Vagina (tissue), 2 donors: ENCODE measurements at regions not wholly inside any gene's neighbourhood (a gene's known extent, or its start where the extent isn't known, plus 50 kb on each side); places are given as distances from the start of the nearest gene placed in this dataset.

ENCODE experiments used
- DNase-seq, 2 donors: peaks; one replicate each; pipeline ENCODE4 v3.0.0-alpha.2; 2017; ENCODE audit errors: extremely low spot score in 2 of 2
- H3K27ac ChIP-seq: fragments of 200-600 bp; sonication (generic); one replicate; pipeline ENCODE4 v1.5.1; 2019
- H3K27me3 ChIP-seq: fragments of 200-600 bp; sonication (generic); one replicate; pipeline ENCODE4 v1.5.1; 2019
- H3K36me3 ChIP-seq, 2 donors: fragments of 200-600 bp; sonication (generic); one replicate each; pipeline ENCODE4 v1.5.1; 2017 to 2019
- H3K4me1 ChIP-seq: fragments of 200-600 bp; sonication (generic); one replicate; pipeline ENCODE4 v1.5.1; 2019
- H3K4me3 ChIP-seq, 2 donors: fragments of 200-600 bp; sonication (generic); 1 replicate in 1 of 2; 2 replicates in 1 of 2; pipeline ENCODE4 v1.5.1; 2016 to 2019
- H3K9me3 ChIP-seq: fragments of 200-600 bp; sonication (generic); one replicate; pipeline ENCODE4 v1.5.1; 2019
- POLR2A ChIP-seq, 2 donors: fragments of 450-650 bp; IDR thresholded peaks; one replicate each; pipeline ENCODE4 v1.6.1; 2017; ENCODE audit warnings: antibody characterized with exemption in 2 of 2, mild to moderate bottlenecking in 2 of 2, moderate library complexity in 2 of 2
- POLR2AphosphoS5 ChIP-seq, 2 donors: sonication (generic); formaldehyde crosslinking; IDR thresholded peaks; one replicate each; pipeline ENCODE4 v1.9.0; 2017; ENCODE audit warnings: antibody characterized with exemption in 2 of 2, mild to moderate bottlenecking in 2 of 2, low read depth in 1 of 2; ENCODE audit not compliant: insufficient read depth in 1 of 2
- intact Hi-C: fragments of 100-400 bp; cut with DNase I; formaldehyde crosslinking; loops from one replicate; pipeline ENCODE4 v1.15.1; 2023
- TF ChIP-seq, protein P1 (sequence below), 3 experiments: fragments of 450-650 bp in 2 of 3; fragments of 200-600 bp in 1 of 3; sonication (generic) in 1 of 3; IDR thresholded peaks; one replicate each; pipeline ENCODE4 v1.5.1; 2017 to 2019; ENCODE audit warnings: antibody characterized with exemption in 3 of 3, mild to moderate bottlenecking in 2 of 3, moderate library complexity in 2 of 3

DNA sequence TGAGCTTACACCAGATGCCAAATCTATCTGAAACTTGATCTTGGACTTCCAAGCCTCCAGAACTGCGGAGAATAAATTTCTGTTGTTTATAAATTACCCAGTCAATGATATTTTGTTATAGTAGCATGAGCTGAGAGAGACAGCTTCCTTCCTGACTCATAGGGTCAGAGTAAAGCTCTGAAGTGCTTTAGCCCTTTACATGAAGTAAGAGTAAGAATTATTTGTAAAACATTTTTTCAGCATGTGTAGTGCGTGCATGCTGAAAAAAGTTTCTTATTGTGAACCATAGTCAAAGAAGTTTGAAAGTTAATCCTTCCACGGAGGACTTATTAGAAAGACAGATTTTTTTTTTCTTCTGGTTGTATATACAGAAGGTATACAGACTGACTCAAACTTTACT, 172.4 kb downstream of the DMRT2 start:
- H3K4me3 ChIP-seq, result no peak overlapping the region
- no peak overlapping the region for H3K27ac ChIP-seq
- intact Hi-C loops, result no loop called here
- TF ChIP-seq POLR2AphosphoS5 (IDR thresholded peaks at IDR 0.05; ENCODE audit: insufficient read depth in 1 of 2, low read depth in 1 of 2) (no peak), POLR2A (IDR thresholded peaks at IDR 0.05) (no peak)
- TF ChIP-seq, protein P1, sequence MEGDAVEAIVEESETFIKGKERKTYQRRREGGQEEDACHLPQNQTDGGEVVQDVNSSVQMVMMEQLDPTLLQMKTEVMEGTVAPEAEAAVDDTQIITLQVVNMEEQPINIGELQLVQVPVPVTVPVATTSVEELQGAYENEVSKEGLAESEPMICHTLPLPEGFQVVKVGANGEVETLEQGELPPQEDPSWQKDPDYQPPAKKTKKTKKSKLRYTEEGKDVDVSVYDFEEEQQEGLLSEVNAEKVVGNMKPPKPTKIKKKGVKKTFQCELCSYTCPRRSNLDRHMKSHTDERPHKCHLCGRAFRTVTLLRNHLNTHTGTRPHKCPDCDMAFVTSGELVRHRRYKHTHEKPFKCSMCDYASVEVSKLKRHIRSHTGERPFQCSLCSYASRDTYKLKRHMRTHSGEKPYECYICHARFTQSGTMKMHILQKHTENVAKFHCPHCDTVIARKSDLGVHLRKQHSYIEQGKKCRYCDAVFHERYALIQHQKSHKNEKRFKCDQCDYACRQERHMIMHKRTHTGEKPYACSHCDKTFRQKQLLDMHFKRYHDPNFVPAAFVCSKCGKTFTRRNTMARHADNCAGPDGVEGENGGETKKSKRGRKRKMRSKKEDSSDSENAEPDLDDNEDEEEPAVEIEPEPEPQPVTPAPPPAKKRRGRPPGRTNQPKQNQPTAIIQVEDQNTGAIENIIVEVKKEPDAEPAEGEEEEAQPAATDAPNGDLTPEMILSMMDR (IDR thresholded peaks at IDR 0.05), result no peak
- no peak for DNase-seq
- H3K27me3 ChIP-seq, result no peaks in the 10 kb centered on the region
- H3K36me3 ChIP-seq, result no peaks in the 10 kb centered on the region
- H3K4me1 ChIP-seq, result no peaks in the 10 kb centered on the region
- no peaks in the 10 kb centered on the region for H3K9me3 ChIP-seq

DNA sequence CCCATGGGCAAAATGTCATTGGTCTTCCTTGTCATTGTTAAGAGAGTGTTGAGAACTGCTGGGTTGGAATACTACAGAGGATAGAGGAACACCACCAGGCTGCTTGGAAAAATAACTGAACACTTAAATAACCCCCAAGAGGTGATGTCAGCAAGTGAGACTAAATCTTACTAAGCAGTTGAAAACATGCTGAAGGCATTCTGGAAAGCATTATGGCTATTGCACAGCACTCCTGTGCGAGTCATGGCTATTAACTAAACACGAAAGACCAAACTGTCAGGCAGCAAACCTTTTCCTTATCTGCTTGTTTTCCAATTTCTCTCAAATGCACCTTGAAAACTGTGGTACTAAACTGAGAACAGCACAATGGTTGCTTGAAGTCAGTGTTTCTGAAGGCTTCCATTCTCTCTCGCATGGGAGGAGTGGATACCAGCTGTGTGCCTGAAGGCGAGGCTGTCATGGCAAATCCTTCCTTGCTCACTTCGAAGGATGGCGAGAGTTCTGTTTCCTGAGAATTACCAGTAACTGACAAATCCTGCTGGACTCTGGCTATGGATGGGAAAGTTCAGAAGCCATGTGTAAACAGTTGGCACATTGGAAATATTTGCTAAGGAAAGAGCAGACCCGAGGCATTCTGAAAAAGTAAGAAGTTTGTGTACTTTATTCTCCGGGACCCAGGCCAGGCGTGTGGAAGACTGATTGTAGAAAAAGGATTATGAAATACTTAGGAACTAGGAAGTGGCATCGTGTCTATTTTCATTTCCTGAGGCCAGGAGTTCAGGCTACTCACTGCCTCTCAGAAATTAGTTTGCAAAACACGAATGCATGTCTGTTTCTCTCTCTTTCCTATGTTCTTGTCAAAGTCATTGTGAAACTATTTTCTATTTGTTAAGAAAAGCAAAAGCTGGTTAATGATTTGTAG, 182.1 kb downstream of the DMRT2 start:
- Histone ChIP-seq H3K4me1 (no peaks in the 10 kb centered on the region), H3K27me3 (no peaks in the 10 kb centered on the region), H3K27ac (no peak overlapping the region), H3K9me3 (no peaks in the 10 kb centered on the region), H3K4me3 (no peak overlapping the region), H3K36me3 (no peaks in the 10 kb centered on the region)
- no peak for TF ChIP-seq POLR2AphosphoS5 (IDR thresholded peaks at IDR 0.05; ENCODE audit: insufficient read depth in 1 of 2, low read depth in 1 of 2)
- TF ChIP-seq, protein P1 (IDR thresholded peaks at IDR 0.05), result no peak
- no peak for TF ChIP-seq POLR2A (IDR thresholded peaks at IDR 0.05)
- no peak for DNase-seq
- intact Hi-C loops, result no loop called here

DNA sequence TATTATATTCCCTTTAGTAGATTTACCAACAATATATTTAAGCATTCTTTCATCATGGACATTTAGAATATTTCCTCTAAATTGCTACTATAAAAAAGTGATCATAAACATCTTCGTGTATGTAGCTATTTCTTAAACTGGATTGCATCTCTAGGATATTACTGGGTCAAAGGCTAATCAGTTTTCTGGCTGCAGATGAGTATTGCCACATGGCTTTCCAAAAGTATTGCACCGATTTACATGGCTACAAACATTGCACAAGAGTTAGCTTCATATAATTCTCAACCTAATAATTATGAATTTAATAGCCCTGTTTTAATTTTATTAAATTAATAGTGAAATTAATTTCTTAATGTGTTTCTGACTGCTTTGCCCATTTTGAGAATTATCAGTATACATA, 183.4 kb downstream of the DMRT2 start:
- Histone ChIP-seq H3K36me3 (no peaks in the 10 kb centered on the region), H3K9me3 (no peaks in the 10 kb centered on the region), H3K4me3 (no peak overlapping the region), H3K4me1 (no peaks in the 10 kb centered on the region), H3K27ac (no peak overlapping the region), H3K27me3 (no peaks in the 10 kb centered on the region)
- TF ChIP-seq POLR2A (IDR thresholded peaks at IDR 0.05) (no peak), POLR2AphosphoS5 (IDR thresholded peaks at IDR 0.05; ENCODE audit: insufficient read depth in 1 of 2, low read depth in 1 of 2) (no peak)
- TF ChIP-seq, protein P1 (IDR thresholded peaks at IDR 0.05), result no peak
- intact Hi-C loops, result no loop called here
- no peak for DNase-seq

DNA sequence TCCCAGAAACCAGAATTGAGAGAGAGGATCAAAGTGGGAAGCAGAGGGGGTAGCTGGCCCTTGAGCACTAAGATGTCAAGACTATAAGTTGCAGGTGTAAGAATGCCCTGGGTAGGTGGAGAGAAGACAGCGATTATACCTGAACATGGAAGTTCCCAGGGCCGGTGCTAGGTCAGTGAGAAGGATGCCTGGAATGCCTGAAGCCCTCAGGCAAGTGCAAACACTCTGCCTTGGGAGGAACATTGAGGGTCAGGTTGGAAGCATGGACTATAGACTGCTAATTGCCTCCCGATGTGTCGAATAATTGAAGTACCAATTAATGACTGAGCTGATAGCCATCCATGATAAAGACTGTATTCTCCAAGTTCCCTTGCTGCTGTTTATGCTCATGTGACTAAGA, 185.5 kb downstream of the DMRT2 start:
- DNase-seq, result no peak
- no peaks in the 10 kb centered on the region for H3K9me3 ChIP-seq
- no peak overlapping the region for H3K4me3 ChIP-seq
- no peaks in the 10 kb centered on the region for H3K36me3 ChIP-seq
- H3K4me1 ChIP-seq, result no peaks in the 10 kb centered on the region
- H3K27ac ChIP-seq, result no peak overlapping the region
- TF ChIP-seq POLR2AphosphoS5 (IDR thresholded peaks at IDR 0.05; ENCODE audit: insufficient read depth in 1 of 2, low read depth in 1 of 2), result no peak
- TF ChIP-seq, protein P1 (IDR thresholded peaks at IDR 0.05), result no peak
- no peak for TF ChIP-seq POLR2A (IDR thresholded peaks at IDR 0.05)
- no peaks in the 10 kb centered on the region for H3K27me3 ChIP-seq
- intact Hi-C loops, result no loop called here

DNA sequence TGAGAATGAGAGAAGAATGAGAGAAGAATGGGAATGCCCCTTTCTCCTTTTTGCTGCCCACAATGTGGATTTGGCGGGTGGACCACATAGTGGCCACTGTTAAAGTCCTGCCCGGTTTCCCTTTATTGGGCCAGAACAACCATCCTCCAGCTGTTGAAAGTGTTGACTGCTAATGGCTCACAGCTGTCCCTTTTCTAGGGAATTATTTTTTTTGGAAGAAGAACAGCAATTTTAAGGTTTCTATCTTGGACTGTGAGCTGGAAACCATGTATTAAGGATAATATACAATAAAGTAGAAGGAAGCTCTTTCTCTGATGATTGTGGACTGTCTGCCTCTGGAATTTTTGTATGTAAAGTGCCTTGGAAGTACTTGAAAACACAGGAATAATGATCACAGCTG, 185.9 kb downstream of the DMRT2 start:
- no peaks in the 10 kb centered on the region for H3K36me3 ChIP-seq
- DNase-seq, result no peak
- no peaks in the 10 kb centered on the region for H3K27me3 ChIP-seq
- TF ChIP-seq POLR2A (IDR thresholded peaks at IDR 0.05) (no peak), POLR2AphosphoS5 (IDR thresholded peaks at IDR 0.05; ENCODE audit: insufficient read depth in 1 of 2, low read depth in 1 of 2) (no peak)
- TF ChIP-seq, protein P1 (IDR thresholded peaks at IDR 0.05), result no peak
- H3K9me3 ChIP-seq, result no peaks in the 10 kb centered on the region
- intact Hi-C loops, result no loop called here
- no peaks in the 10 kb centered on the region for H3K4me1 ChIP-seq
- no peak overlapping the region for H3K27ac ChIP-seq
- no peak overlapping the region for H3K4me3 ChIP-seq
